Tibial nerve (tissue), 4 donors: ENCODE measurements at regions not wholly inside any gene's neighbourhood (a gene's known extent, or its start where the extent isn't known, plus 50 kb on each side); places are given as distances from the start of the nearest gene placed in this dataset.

Experiments used
- CTCF ChIP-seq, 5 experiments: fragments of 200-600 bp in 3 of 5; fragments of 450-650 bp in 2 of 5; sonication (generic) in 3 of 5; IDR thresholded peaks; one replicate each; pipeline ENCODE4 v1.5.1; 2016 to 2019; ENCODE audit warnings: antibody characterized with exemption in 5 of 5, mild to moderate bottlenecking in 3 of 5, moderate library complexity in 2 of 5
- EP300 ChIP-seq, 2 donors: sonication (generic); formaldehyde crosslinking; IDR thresholded peaks; one replicate each; pipeline ENCODE4 v1.6.1; 2017; ENCODE audit warnings: antibody characterized with exemption in 2 of 2, mild to moderate bottlenecking in 1 of 2
- POLR2A ChIP-seq, 2 donors: fragments of 450-650 bp; IDR thresholded peaks; one replicate each; pipeline ENCODE4 v1.6.1; 2017; ENCODE audit warnings: antibody characterized with exemption in 2 of 2, mild to moderate bottlenecking in 2 of 2, moderate library complexity in 2 of 2

DNA sequence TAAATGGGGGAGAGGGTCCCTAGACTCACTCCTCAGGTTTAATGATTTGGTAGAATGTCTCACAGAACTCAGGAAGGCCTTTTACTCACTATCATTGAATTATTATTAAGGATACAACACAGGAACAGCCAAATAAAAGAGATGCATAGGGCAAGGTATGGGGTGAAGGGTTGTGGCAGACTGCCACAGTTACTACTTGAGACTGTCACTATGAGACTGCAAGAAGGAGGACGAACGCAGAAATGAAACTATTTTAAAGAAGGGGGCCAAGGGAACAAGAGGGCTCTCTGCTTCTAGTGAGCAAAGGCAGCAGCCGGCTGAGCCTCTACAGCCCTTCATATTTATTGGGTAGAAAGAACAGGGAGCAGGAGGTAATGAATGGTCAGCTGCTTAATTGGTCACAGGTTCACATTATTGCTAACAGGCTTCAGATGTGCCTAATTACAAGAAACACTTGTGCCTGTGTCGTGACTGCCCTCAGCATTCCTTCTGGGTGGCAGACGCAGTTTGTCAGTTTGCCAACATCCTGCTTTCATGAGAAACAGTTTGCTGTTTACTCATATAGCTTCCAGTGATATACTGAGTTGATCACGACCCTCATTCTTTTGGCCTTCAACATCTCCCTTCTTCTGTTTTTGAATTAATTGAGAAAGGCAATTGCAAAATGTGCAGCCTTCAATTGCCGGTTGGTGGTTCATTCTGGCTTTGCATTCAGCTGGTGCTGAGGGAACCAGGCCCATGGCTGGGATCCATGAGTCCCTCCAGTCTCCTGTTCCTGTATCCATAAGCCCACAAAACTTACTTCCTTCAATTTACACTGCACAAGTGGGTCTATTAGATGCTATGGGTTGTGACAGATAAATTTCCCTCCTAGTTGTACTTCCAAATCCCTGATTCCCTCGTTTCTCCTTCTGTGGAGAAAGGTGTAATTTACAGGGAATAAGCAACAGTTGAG is 82.8 kb upstream of the PLEKHG7 start:
- no peak for TF ChIP-seq CTCF (IDR thresholded peaks at IDR 0.05)
- TF ChIP-seq POLR2A (IDR thresholded peaks at IDR 0.05), result no peak
- no peak for TF ChIP-seq EP300 (IDR thresholded peaks at IDR 0.05)
